GM21447 (cell line): ENCODE measurements at regions not wholly inside any gene's neighbourhood (a gene's known extent, or its start where the extent isn't known, plus 50 kb on each side); places are given as distances from the start of the nearest gene placed in this dataset.
"Not testable (repeated sequence)": the region's sequence is repeated elsewhere in the genome, so short reads cannot be mapped to it uniquely, and the experiment has no call there.

Source experiments
- ATAC-seq: cut with Tn5 transposase; IDR thresholded peaks from one replicate; pipeline ENCODE4 v1.9.1; 2021; ENCODE audit not compliant: unreplicated experiment

GRCh38 chr14:43877351-43877960 lies 629.6 kb downstream of the FSCB start:
- ATAC-seq = no peak

GRCh38 chr14:43872752-43873655 lies 634.1 kb downstream of the FSCB start:
- no peak for ATAC-seq

GRCh38 chr14:43872222-43872621 lies 634.9 kb downstream of the FSCB start:
- no peak for ATAC-seq

- ATAC-seq = no peak
These were observed 648.1 kb downstream of the FSCB start for GRCh38 chr14:43858981-43859380.

GRCh38 chr14:43855556-43855955 lies 651.5 kb downstream of the FSCB start:
- ATAC-seq = no peak

GRCh38 chr14:43853541-43853940 lies 653.5 kb downstream of the FSCB start:
- no peak for ATAC-seq

- ATAC-seq = no peak
These were observed 703.9 kb downstream of the FSCB start for GRCh38 chr14:43803076-43803689.

GRCh38 chr14:43795600-43796228 lies 711.4 kb downstream of the FSCB start:
- ATAC-seq = no peak

GRCh38 chr14:43793579-43793978 lies 713.5 kb downstream of the FSCB start:
- ATAC-seq = no peak

- ATAC-seq = no peak
These were observed 714.1 kb downstream of the FSCB start for GRCh38 chr14:43792980-43793379.

- no peak for ATAC-seq
These were observed 716.4 kb downstream of the FSCB start for GRCh38 chr14:43790681-43791080.

GRCh38 chr14:43789458-43789857 lies 717.6 kb downstream of the FSCB start:
- no peak for ATAC-seq

GRCh38 chr14:43786066-43786762 lies 720.9 kb downstream of the FSCB start:
- no peak for ATAC-seq

- not testable (repeated sequence) for ATAC-seq
These were observed 722.7 kb downstream of the FSCB start for GRCh38 chr14:43784432-43784831.

GRCh38 chr14:43778937-43779639 lies 728.0 kb downstream of the FSCB start:
- no peak for ATAC-seq

- ATAC-seq = no peak
These were observed 728.5 kb downstream of the FSCB start for GRCh38 chr14:43778570-43778936.

GRCh38 chr14:43765474-43765873 lies 741.6 kb downstream of the FSCB start:
- no peak for ATAC-seq

- ATAC-seq = no peak
These were observed 742.6 kb downstream of the FSCB start for GRCh38 chr14:43764433-43764832.

- ATAC-seq = no peak
These were observed 751.4 kb downstream of the FSCB start for GRCh38 chr14:43755707-43756106.

- ATAC-seq = no peak
These were observed 752.2 kb downstream of the FSCB start for GRCh38 chr14:43754838-43755237.
